Psoas muscle (tissue), 7 donors: ENCODE measurements at regions not wholly inside any gene's neighbourhood (a gene's known extent, or its start where the extent isn't known, plus 50 kb on each side); places are given as distances from the start of the nearest gene placed in this dataset.

Source experiments
- ATAC-seq, 4 donors: fragments of 200-7000 bp; cut with Tn5 transposase; one replicate each; pipeline ENCODE4 v1.9.1; 2020; ENCODE audit warnings: moderate library complexity in 3 of 4, mild to moderate bottlenecking in 2 of 4
- DNase-seq, 2 donors: peaks; one replicate each; pipeline ENCODE4 v3.0.0-alpha.2; 2020
- H3K27ac ChIP-seq: fragments of 200-600 bp; one replicate; pipeline ENCODE4 v1.8.0; 2022
- H3K27me3 ChIP-seq, 3 donors: fragments of 200-600 bp in 1 of 3; one replicate each; pipeline versions ENCODE4 v1.6.1 to v1.8.0; 2013 to 2022; ENCODE audit warnings: low read length in 2 of 3, mild to moderate bottlenecking in 2 of 3, moderate library complexity in 1 of 3; ENCODE audit not compliant: insufficient read depth in 3 of 3
- H3K36me3 ChIP-seq, 2 donors: fragments of 200-600 bp in 1 of 2; one replicate each; pipeline versions ENCODE4 v1.6.1 to v1.8.0; 2013 to 2022; ENCODE audit warnings: low read depth in 1 of 2, mild to moderate bottlenecking in 1 of 2, moderate library complexity in 1 of 2; ENCODE audit not compliant: insufficient read depth in 1 of 2
- H3K4me1 ChIP-seq: fragments of 200-600 bp; one replicate; pipeline ENCODE4 v1.8.0; 2022
- H3K4me3 ChIP-seq: fragments of 200-600 bp; one replicate; pipeline ENCODE4 v1.8.0; 2022; ENCODE audit warnings: mild to moderate bottlenecking
- H3K9me3 ChIP-seq: fragments of 200-600 bp; one replicate; pipeline ENCODE4 v1.8.0; 2022
- WGBS, 3 donors: extraction: QIAGEN DNeasy Blood & Tissue Kit; methylation state at CpG; one replicate each; pipeline versions ENCODE4 v1.1.6 to v1.1.7; 2013; 5-methylcytosine and 5-hydroxymethylcytosine counted together
- intact Hi-C, 2 donors: fragments of 100-400 bp; cut with DNase I; formaldehyde crosslinking; loops; one replicate each; pipeline versions ENCODE4 v1.11.0 to v1.14.2; 2022
- TF ChIP-seq, protein P1 (sequence below): fragments of 200-600 bp; IDR thresholded peaks from one replicate; pipeline ENCODE4 v1.8.0; 2022; ENCODE audit warnings: antibody characterized with exemption
- donor health status: healthy with polysubstance abuse.
- donor health status: DM: no; HTN: no; CAD: no; lungs with moderate emphysema.
- donor health status: Bipolar disorder and iron deficiency.
- donor health status: healthy.
- donor health status: DM: yes; HTN: yes; CAD: no.
- donor health status: DM: no; HTN: no; CAD: no.
- donor health status: DM: yes; HTN: yes; CAD: no.

DNA sequence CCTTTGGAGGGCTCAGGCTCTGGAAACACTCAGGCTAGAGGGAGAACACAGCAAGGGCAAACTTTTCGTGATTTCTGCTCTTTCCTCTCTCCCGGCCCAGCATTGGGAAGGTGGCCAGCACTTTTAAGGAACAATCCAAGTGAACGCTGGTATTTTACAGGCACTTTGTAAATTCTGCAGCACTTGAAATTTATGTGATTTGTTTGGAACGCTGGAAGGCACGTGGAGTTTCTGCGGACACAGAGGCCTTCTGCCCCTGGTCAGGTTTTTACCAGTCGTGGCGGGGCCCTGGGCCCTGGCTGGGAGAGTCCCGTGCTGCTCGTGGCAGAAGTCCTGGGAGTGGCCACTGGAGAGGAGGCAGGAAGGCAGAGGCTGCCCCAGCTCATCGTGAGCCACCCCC is 188.6 kb downstream of the ENGASE start:
- ATAC-seq (no peak), DNase-seq (no peak)
- peaks cover 0 to 56% (median 9%) of the 10 kb centered on the region in 3 donors for H3K27me3 ChIP-seq
- no peaks in the 10 kb centered on the region for H3K36me3 ChIP-seq
- WGBS, 3 donors: 63 to 72% (median 64%) methylated on average over 11 of the region's 11 CpGs
- H3K27ac ChIP-seq: no peak overlapping the region
- no peaks in the 10 kb centered on the region for H3K9me3 ChIP-seq
- no peak overlapping the region for H3K4me3 ChIP-seq
- TF ChIP-seq, protein P1, sequence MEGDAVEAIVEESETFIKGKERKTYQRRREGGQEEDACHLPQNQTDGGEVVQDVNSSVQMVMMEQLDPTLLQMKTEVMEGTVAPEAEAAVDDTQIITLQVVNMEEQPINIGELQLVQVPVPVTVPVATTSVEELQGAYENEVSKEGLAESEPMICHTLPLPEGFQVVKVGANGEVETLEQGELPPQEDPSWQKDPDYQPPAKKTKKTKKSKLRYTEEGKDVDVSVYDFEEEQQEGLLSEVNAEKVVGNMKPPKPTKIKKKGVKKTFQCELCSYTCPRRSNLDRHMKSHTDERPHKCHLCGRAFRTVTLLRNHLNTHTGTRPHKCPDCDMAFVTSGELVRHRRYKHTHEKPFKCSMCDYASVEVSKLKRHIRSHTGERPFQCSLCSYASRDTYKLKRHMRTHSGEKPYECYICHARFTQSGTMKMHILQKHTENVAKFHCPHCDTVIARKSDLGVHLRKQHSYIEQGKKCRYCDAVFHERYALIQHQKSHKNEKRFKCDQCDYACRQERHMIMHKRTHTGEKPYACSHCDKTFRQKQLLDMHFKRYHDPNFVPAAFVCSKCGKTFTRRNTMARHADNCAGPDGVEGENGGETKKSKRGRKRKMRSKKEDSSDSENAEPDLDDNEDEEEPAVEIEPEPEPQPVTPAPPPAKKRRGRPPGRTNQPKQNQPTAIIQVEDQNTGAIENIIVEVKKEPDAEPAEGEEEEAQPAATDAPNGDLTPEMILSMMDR: no peak
- H3K4me1 ChIP-seq: no peaks in the 10 kb centered on the region
- intact Hi-C loops: no loop called here

GRCh38 chr17:79262624-79263023 is 188.0 kb downstream of the ENGASE start:
- no peak for ATAC-seq
- intact Hi-C loops: no loop called here

GRCh38 chr17:79261355-79262072 is 186.9 kb downstream of the ENGASE start:
- Histone ChIP-seq H3K9me3 (no peaks in the 10 kb centered on the region), H3K4me1 (no peaks in the 10 kb centered on the region), H3K36me3 (no peaks in the 10 kb centered on the region), H3K27ac (no peak overlapping the region), H3K27me3 (peaks cover 0 to 56% (median 11%) of the 10 kb centered on the region in 3 donors), H3K4me3 (no peak overlapping the region)
- ATAC-seq: no peak
- WGBS, 3 donors: 51 to 53% (median 52%) methylated on average over 22 to 23 of the region's 23 CpGs
- intact Hi-C loops: no loop called here
- DNase-seq: no peak
- TF ChIP-seq, protein P1: no peak

More at GRCh38 chr17:79262624-79263023, 188.0 kb downstream of the ENGASE start:
- Histone ChIP-seq H3K27me3 (peaks cover 0 to 56% (median 9%) of the 10 kb centered on the region in 3 donors), H3K27ac (no peak overlapping the region), H3K4me3 (no peak overlapping the region), H3K9me3 (no peaks in the 10 kb centered on the region), H3K4me1 (no peaks in the 10 kb centered on the region), H3K36me3 (no peaks in the 10 kb centered on the region)
- DNase-seq: no peak
- 43 to 60% (median 56%) methylated on average over 6 of the region's 6 CpGs for WGBS, 3 donors
- TF ChIP-seq, protein P1: no peak

DNA sequence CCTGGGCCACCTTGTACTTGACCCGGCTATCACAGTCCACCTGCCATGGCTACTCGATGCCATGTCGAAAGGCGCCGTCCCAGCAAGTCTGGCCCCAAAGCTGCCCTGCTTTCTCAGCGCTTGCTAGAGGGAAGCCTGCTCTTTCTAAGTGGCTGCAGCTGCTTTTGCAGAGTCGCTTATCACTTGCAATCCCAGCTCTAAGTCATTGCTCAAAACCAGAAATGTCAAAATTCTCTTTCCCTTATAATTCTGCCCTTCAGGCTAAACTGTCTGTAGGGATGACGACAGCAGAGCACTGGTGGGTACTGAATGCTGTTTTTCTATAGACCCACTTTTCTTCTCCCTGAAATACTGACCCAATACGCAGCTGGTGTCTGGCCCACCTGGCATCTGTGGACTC is 184.2 kb downstream of the ENGASE start:
- 57 to 60% (median 58%) methylated on average over 9 of the region's 9 CpGs for WGBS, 3 donors
- H3K27me3 ChIP-seq: peaks cover 0 to 63% (median 10%) of the 10 kb centered on the region in 3 donors
- no peaks in the 10 kb centered on the region for H3K9me3 ChIP-seq
- TF ChIP-seq, protein P1: no peak
- no peak overlapping the region for H3K27ac ChIP-seq
- no peak overlapping the region for H3K4me3 ChIP-seq
- ATAC-seq (no peak), DNase-seq (no peak)
- intact Hi-C loops: no loop called here
- no peaks in the 10 kb centered on the region for H3K4me1 ChIP-seq
- no peaks in the 10 kb centered on the region for H3K36me3 ChIP-seq

DNA sequence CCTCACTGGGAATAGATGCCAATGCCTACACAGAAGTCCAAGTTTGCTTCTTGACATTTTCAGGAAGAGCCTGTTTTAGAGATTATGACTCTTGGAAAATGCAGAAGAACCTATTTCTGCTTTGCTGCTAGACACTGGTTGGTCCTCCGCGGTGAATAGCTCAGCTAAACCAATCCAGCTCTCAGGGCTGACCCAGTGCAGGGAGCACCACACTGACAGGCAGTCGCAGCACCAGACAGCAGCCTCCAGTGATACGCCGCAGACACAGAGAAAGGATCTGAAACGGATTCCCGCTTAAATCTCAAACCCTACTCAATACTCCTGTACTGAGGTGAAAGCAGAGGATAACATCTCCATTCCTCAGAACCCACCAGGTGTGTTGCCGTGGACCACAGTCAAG is 183.4 kb downstream of the ENGASE start:
- no peak for DNase-seq
- WGBS, 3 donors: 76 to 81% (median 81%) methylated on average over 8 of the region's 8 CpGs
- intact Hi-C loops: no loop called here
- TF ChIP-seq, protein P1: no peak
- H3K27me3 ChIP-seq: peaks cover 0 to 70% (median 10%) of the 10 kb centered on the region in 3 donors
- H3K27ac ChIP-seq: no peak overlapping the region
- no peak for ATAC-seq
- H3K4me1 ChIP-seq: no peaks in the 10 kb centered on the region
- H3K9me3 ChIP-seq: no peaks in the 10 kb centered on the region
- no peak overlapping the region for H3K4me3 ChIP-seq
- H3K36me3 ChIP-seq: no peaks in the 10 kb centered on the region
